ENCODE measurements at regions not wholly inside any gene's neighbourhood (a gene's known extent, or its start where the extent isn't known, plus 50 kb on each side); places are given as distances from the start of the nearest gene placed in this dataset.

DNA sequence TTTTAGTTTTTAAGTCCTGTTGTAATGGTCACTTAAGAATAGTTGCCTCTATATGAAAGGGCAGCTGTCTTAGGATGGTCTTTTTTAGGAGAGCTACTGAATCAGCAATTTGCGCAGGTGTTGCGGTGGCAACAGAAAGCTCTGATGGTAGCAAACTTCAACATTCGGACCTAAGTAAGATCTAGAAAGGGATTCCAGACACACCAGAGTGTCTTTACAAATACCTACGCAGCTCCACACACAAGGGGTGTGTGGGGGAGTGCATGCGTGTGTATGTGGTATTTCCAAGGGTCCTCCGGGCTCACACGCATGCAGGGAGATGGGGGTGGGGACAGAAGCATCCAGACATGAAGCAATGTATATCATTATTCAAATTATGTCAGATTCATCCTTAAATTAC is 438.6 kb upstream of the MGMT start:
- H3K27me3 Mint-ChIP-seq = peaks cover 66% of the 10 kb centered on the region
- H3K4me1 Mint-ChIP-seq (ENCODE audit: unreplicated experiment) = peaks cover 44% of the 10 kb centered on the region
- H3K27ac Mint-ChIP-seq = no peak overlapping the region
- H3K4me3 Mint-ChIP-seq = no peak overlapping the region
- no peaks in the 10 kb centered on the region for H3K9me3 Mint-ChIP-seq
- no peak for TF ChIP-seq CTCF (conservative IDR thresholded peaks at IDR 0.05)
- no peak for DNase-seq (ENCODE audit: extremely low spot score, unreplicated experiment)
- H3K36me3 Mint-ChIP-seq = no peaks in the 10 kb centered on the region

- DNase-seq (ENCODE audit: extremely low spot score, unreplicated experiment) = no peak
- peaks cover 45% of the 10 kb centered on the region for H3K4me1 Mint-ChIP-seq (ENCODE audit: unreplicated experiment)
- H3K9me3 Mint-ChIP-seq = no peaks in the 10 kb centered on the region
- no peak for TF ChIP-seq CTCF (conservative IDR thresholded peaks at IDR 0.05)
- H3K27ac Mint-ChIP-seq = no peak overlapping the region
- H3K4me3 Mint-ChIP-seq = no peak overlapping the region
- H3K36me3 Mint-ChIP-seq = no peaks in the 10 kb centered on the region
- peaks cover 72% of the 10 kb centered on the region for H3K27me3 Mint-ChIP-seq
These were observed 438.0 kb upstream of the MGMT start for GRCh38 chr10:129029051-129029450.

DNA sequence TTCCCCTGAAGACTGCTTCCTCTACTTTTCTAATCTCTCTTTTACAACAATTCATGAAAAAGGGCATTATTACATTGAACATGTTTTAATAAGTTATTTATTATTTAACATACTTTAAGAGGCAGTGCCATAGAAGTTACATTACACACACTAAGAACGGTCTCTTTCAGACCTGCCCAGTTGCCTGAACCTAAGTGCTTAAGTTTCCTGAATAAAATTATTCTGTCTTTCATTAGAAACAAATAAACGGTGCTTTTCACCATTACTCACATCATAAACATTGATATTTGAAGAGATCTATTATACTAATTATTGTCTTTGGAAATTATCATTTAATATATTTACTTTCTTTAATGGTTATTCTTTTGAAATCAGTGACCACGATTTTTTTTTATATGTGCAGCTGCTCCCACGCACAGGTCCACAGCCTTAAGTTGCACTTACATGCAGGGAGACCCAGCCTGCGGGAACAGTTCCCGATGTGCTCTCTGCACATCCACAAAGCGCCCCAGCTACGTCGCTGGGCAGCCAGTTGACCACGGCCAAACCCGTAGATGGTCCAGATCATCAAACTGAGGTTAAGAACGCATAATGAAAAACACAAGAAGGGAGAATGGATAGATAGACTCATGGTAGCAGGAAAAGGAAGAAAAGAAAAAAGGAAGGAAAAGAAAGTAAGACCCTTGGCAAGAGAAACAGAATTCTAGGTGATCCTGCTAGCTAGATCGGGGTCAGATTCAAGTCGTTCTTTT is 437.0 kb upstream of the MGMT start:
- no peak for DNase-seq (ENCODE audit: extremely low spot score, unreplicated experiment)
- no peaks in the 10 kb centered on the region for H3K9me3 Mint-ChIP-seq
- TF ChIP-seq CTCF (conservative IDR thresholded peaks at IDR 0.05) = no peak
- no peak overlapping the region for H3K27ac Mint-ChIP-seq
- H3K27me3 Mint-ChIP-seq = peaks cover 68% of the 10 kb centered on the region
- H3K4me1 Mint-ChIP-seq (ENCODE audit: unreplicated experiment) = peaks cover 40% of the 10 kb centered on the region
- H3K4me3 Mint-ChIP-seq = no peak overlapping the region
- no peaks in the 10 kb centered on the region for H3K36me3 Mint-ChIP-seq

- no peak overlapping the region for H3K27ac Mint-ChIP-seq
- DNase-seq (ENCODE audit: extremely low spot score, unreplicated experiment) = no peak
- no peak overlapping the region for H3K4me3 Mint-ChIP-seq
- peaks cover 68% of the 10 kb centered on the region for H3K27me3 Mint-ChIP-seq
- H3K36me3 Mint-ChIP-seq = no peaks in the 10 kb centered on the region
- H3K4me1 Mint-ChIP-seq (ENCODE audit: unreplicated experiment) = peaks cover 40% of the 10 kb centered on the region
- no peak for TF ChIP-seq CTCF (conservative IDR thresholded peaks at IDR 0.05)
- H3K9me3 Mint-ChIP-seq = no peaks in the 10 kb centered on the region
These were observed 436.5 kb upstream of the MGMT start for GRCh38 chr10:129030603-129030895.

GRCh38 chr10:129030996-129031843 is 435.8 kb upstream of the MGMT start:
- Mint-ChIP-seq H3K27me3 (peaks cover 73% of the 10 kb centered on the region), H3K4me1 (ENCODE audit: unreplicated experiment) (peaks cover 40% of the 10 kb centered on the region), H3K4me3 (no peak overlapping the region), H3K27ac (no peak overlapping the region), H3K36me3 (no peaks in the 10 kb centered on the region), H3K9me3 (no peaks in the 10 kb centered on the region)
- no peak for DNase-seq (ENCODE audit: extremely low spot score, unreplicated experiment)
- TF ChIP-seq CTCF (conservative IDR thresholded peaks at IDR 0.05) = peak; percentile 97

All from type B pancreatic cell (in vitro differentiated cells).